Small intestine (tissue), 7 donors: ENCODE measurements at regions not wholly inside any gene's neighbourhood (a gene's known extent, or its start where the extent isn't known, plus 50 kb on each side); places are given as distances from the start of the nearest gene placed in this dataset.
A peak's percentile ranks its signal among the peaks of the same experiment; 100 is the strongest.
"Not testable (repeated sequence)": the region's sequence is repeated elsewhere in the genome, so short reads cannot be mapped to it uniquely, and the experiment has no call there.

Source experiments
- DNase-seq, 2 donors: peaks; one replicate each; pipeline versions ENCODE4 v3.0.0 to v3.0.0-alpha.2; 2013
- FAIRE-seq: peaks from 2 replicates; lab custom pipeline; 2012; peaks lifted over from hg19 to GRCh38; lab: Jason Lieb, UNC
- H3K27ac ChIP-seq, 3 donors: one replicate each; pipeline ENCODE4 v1.5.1; 2013; ENCODE audit warnings: low read length in 2 of 3, mild to moderate bottlenecking in 2 of 3, control low read depth in 1 of 3, inconsistent platforms in 1 of 3, low read depth in 1 of 3, moderate library complexity in 1 of 3
- H3K27me3 ChIP-seq, 3 donors: one replicate each; pipeline ENCODE4 v1.6.1; 2013; ENCODE audit warnings: low read length in 3 of 3, inconsistent platforms in 1 of 3; ENCODE audit not compliant: control insufficient read depth in 3 of 3, insufficient read depth in 3 of 3
- H3K36me3 ChIP-seq, 3 donors: one replicate each; pipeline ENCODE4 v1.6.1; 2013; ENCODE audit warnings: low read length in 3 of 3, inconsistent platforms in 1 of 3, low read depth in 1 of 3, mild to moderate bottlenecking in 1 of 3, moderate library complexity in 1 of 3; ENCODE audit not compliant: control insufficient read depth in 3 of 3, insufficient read depth in 2 of 3
- H3K4me1 ChIP-seq, 3 donors: one replicate each; pipeline ENCODE4 v1.6.1; 2013; ENCODE audit warnings: low read length in 2 of 3, inconsistent platforms in 1 of 3, low read depth in 1 of 3, mild to moderate bottlenecking in 1 of 3, moderate library complexity in 1 of 3; ENCODE audit not compliant: control insufficient read depth in 3 of 3, insufficient read depth in 2 of 3
- H3K4me3 ChIP-seq, 3 donors: one replicate each; pipeline ENCODE4 v1.5.1; 2013; ENCODE audit warnings: low read length in 3 of 3, control low read depth in 1 of 3, inconsistent platforms in 1 of 3, low read depth in 1 of 3, mild to moderate bottlenecking in 1 of 3, moderate library complexity in 1 of 3
- H3K9me3 ChIP-seq, 2 donors: one replicate each; pipeline ENCODE4 v1.6.1; 2013; ENCODE audit warnings: low read depth in 1 of 2, low read length in 1 of 2; ENCODE audit not compliant: control insufficient read depth in 2 of 2, insufficient read depth in 1 of 2
- WGBS, 3 donors: extraction: QIAGEN DNeasy Blood & Tissue Kit; methylation state at CpG; one replicate each; pipeline ENCODE4 v1.1.7; 2013; 5-methylcytosine and 5-hydroxymethylcytosine counted together
- donor health status: healthy with polysubstance abuse.
- donor health status: control.
- donor health status: control.
- donor health status: Bipolar disorder and iron deficiency.
- donor health status: healthy.

GRCh38 chr13:110819203-110820014 lies 95.5 kb downstream of the ANKRD10 start:
- H3K4me3 ChIP-seq, result no peak overlapping the region
- DNase-seq (peak; percentile 79 to 83), FAIRE-seq (no peak)
- WGBS, 3 donors, result 29 to 31% (median 29%) methylated on average over 17 of the region's 17 CpGs
- H3K27me3 ChIP-seq, result no peaks in the 10 kb centered on the region
- H3K9me3 ChIP-seq, result no peaks in the 10 kb centered on the region
- H3K36me3 ChIP-seq, result no peaks in the 10 kb centered on the region
- H3K27ac ChIP-seq, result no peak overlapping the region
- peaks cover 0 to 4% (median 0%) of the 10 kb centered on the region in 3 donors for H3K4me1 ChIP-seq

- H3K27ac ChIP-seq, result no peak overlapping the region
- DNase-seq (no peak), FAIRE-seq (no peak)
- peaks cover 0 to 4% (median 0%) of the 10 kb centered on the region in 3 donors for H3K4me1 ChIP-seq
- WGBS, 3 donors, result 56 to 73% (median 58%) methylated on average over 9 of the region's 9 CpGs
- H3K27me3 ChIP-seq, result peaks cover 0 to 1% (median 0%) of the 10 kb centered on the region in 3 donors
- H3K4me3 ChIP-seq, result no peak overlapping the region
- no peaks in the 10 kb centered on the region for H3K36me3 ChIP-seq
- H3K9me3 ChIP-seq, result no peaks in the 10 kb centered on the region
Observed at GRCh38 chr13:110820322-110820721, 94.5 kb downstream of the ANKRD10 start.

GRCh38 chr13:110821837-110822668 lies 92.8 kb downstream of the ANKRD10 start:
- 83 to 87% (median 85%) methylated on average over 25 of the region's 25 CpGs for WGBS, 3 donors
- not testable (repeated sequence) for FAIRE-seq, H3K27me3 ChIP-seq, H3K4me1 ChIP-seq, H3K27ac ChIP-seq, DNase-seq, H3K4me3 ChIP-seq, H3K9me3 ChIP-seq, H3K36me3 ChIP-seq

GRCh38 chr13:110822669-110822945 lies 92.3 kb downstream of the ANKRD10 start:
- H3K4me3 ChIP-seq, result no peak overlapping the region
- H3K36me3 ChIP-seq, result no peaks in the 10 kb centered on the region
- FAIRE-seq (no peak), DNase-seq (no peak)
- H3K9me3 ChIP-seq, result no peaks in the 10 kb centered on the region
- H3K27ac ChIP-seq, result no peak overlapping the region
- WGBS, 3 donors, result 75 to 83% (median 82%) methylated on average over 7 to 10 of the region's 10 CpGs
- peaks cover 0 to 4% (median 0%) of the 10 kb centered on the region in 3 donors for H3K4me1 ChIP-seq
- peaks cover 0 to 3% (median 0%) of the 10 kb centered on the region in 3 donors for H3K27me3 ChIP-seq

DNA sequence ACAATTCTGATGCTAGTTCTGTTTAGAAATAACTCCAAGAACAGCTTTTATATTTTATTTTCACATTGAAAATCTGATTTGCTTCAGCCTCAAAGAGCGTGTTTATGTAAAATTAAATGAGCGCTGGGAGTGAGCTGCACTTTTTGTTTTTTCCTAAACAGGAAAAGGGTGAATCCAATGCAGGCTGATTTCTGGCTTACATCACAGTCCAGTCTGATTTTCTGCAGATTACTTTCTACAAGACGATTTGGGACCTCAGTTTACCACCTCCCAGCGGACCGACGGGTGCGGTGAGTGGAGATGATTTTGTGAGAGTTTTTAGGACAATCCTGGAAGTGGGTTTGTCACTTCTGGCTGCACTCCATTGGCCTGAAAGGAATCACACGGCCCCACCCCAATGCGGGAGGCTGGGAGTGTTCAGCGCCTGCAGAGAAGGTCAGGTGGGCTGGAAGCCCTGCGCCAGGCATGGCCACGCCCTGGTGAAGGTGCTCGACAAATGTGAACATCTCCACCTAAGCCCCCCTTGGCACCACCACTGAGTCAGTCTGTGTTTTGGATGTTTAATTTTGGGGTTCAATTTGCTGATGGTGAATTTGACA lies 90.1 kb downstream of the ANKRD10 start:
- FAIRE-seq, result no peak
- WGBS, 3 donors, result 74 to 77% (median 75%) methylated on average over 13 of the region's 13 CpGs
- H3K36me3 ChIP-seq, result no peaks in the 10 kb centered on the region
- no peaks in the 10 kb centered on the region for H3K9me3 ChIP-seq
- H3K27me3 ChIP-seq, result peaks cover 0 to 3% (median 0%) of the 10 kb centered on the region in 3 donors
- no peak overlapping the region for H3K4me3 ChIP-seq
- H3K4me1 ChIP-seq, result no peaks in the 10 kb centered on the region
- DNase-seq, result no peak
- H3K27ac ChIP-seq, result no peak overlapping the region

GRCh38 chr13:110825516-110825915 lies 89.4 kb downstream of the ANKRD10 start:
- no peak for DNase-seq

DNA sequence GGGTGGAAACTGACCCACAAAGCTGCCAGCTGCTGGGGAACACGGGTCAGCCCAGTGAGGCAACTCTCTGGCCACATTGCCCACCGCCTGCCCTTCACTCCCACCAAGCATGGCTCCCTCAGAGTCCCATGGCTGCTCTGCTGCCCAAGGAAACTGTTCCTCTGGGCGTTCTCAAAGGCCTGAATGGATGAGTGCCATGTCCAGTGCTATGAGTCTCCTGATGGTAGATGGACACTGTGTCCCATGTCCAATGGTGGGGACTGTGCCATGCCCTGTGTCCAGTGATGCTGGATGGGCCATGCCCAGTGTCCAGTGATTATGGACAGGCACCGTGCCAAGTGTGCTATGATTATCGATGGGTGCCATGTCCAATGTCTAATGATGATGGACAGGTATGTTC lies 88.8 kb downstream of the ANKRD10 start:
- Histone ChIP-seq H3K27ac (no peak overlapping the region), H3K27me3 (peaks cover 0 to 10% (median 0%) of the 10 kb centered on the region in 3 donors), H3K4me3 (no peak overlapping the region), H3K9me3 (no peaks in the 10 kb centered on the region), H3K36me3 (no peaks in the 10 kb centered on the region), H3K4me1 (no peaks in the 10 kb centered on the region)
- no peak for DNase-seq
- 82 to 90% (median 85%) methylated on average over 5 of the region's 5 CpGs for WGBS, 3 donors
- FAIRE-seq, result no peak

More at GRCh38 chr13:110825516-110825915, 89.4 kb downstream of the ANKRD10 start:
- H3K27me3 ChIP-seq, result peaks cover 0 to 6% (median 0%) of the 10 kb centered on the region in 3 donors
- H3K27ac ChIP-seq, result no peak overlapping the region
- no peaks in the 10 kb centered on the region for H3K9me3 ChIP-seq
- H3K36me3 ChIP-seq, result no peaks in the 10 kb centered on the region
- 77 to 82% (median 78%) methylated on average over 13 of the region's 13 CpGs for WGBS, 3 donors
- FAIRE-seq, result no peak
- no peak overlapping the region for H3K4me3 ChIP-seq
- H3K4me1 ChIP-seq, result no peaks in the 10 kb centered on the region
